GM18520 (cell line): ENCODE measurements at regions not wholly inside any gene's neighbourhood (a gene's known extent, or its start where the extent isn't known, plus 50 kb on each side); places are given as distances from the start of the nearest gene placed in this dataset.
"Not testable (repeated sequence)": the region's sequence is repeated elsewhere in the genome, so short reads cannot be mapped to it uniquely, and the experiment has no call there.

Source experiments
- ATAC-seq: cut with Tn5 transposase; IDR thresholded peaks from one replicate; pipeline ENCODE4 v1.9.1; 2021; ENCODE audit not compliant: unreplicated experiment

- no peak for ATAC-seq
Measured at GRCh38 chr7:113197274-113197673, 78.9 kb upstream of the SMIM30 start.

GRCh38 chr7:113188396-113188795 lies 70.0 kb upstream of the SMIM30 start:
- ATAC-seq: no peak

- ATAC-seq: no peak
Measured at GRCh38 chr7:113179313-113179712, 61.0 kb upstream of the SMIM30 start.

- ATAC-seq: no peak
Measured at GRCh38 chr7:113176836-113177235, 58.5 kb upstream of the SMIM30 start.

GRCh38 chr7:113176180-113176579 lies 57.8 kb upstream of the SMIM30 start:
- not testable (repeated sequence) for ATAC-seq

GRCh38 chr7:113175525-113176104 lies 57.3 kb upstream of the SMIM30 start:
- no peak for ATAC-seq

GRCh38 chr7:113172726-113173125 lies 54.4 kb upstream of the SMIM30 start:
- no peak for ATAC-seq

- ATAC-seq: no peak
Measured at GRCh38 chr7:113170591-113170990, 52.2 kb upstream of the SMIM30 start.
